ENCODE measurements at regions not wholly inside any gene's neighbourhood (a gene's known extent, or its start where the extent isn't known, plus 50 kb on each side); places are given as distances from the start of the nearest gene placed in this dataset.

DNA sequence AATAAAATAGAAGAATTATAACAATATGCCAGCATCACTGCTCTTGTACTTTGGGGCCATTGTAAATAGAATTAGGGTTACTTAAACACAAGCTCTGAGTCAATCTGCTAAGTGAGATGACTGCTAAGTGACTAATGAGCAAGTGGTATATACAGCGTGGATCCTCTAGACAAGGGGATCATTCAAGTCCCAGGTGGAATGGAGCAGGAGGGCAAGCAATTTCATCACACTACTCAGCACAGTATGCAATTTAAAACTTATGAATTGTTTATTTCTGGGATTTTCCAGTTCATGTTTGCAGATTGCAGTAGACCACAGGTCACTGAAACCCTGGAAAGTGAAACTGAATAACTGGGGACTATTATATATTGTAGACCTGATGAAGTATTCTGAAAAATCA lies 235.3 kb downstream of the BTBD3 start:
- Histone ChIP-seq H2AFZ (ENCODE audit: insufficient read depth, low read depth, low read length, poor library complexity, severe bottlenecking) (no peak overlapping the region), H3K36me3 (replicated peaks in 1 of 2; ENCODE audit: control extremely low read depth in 1 of 2, control insufficient read depth in 1 of 2, extremely low read depth in 1 of 2, insufficient read depth in 2 of 2, low read length in 1 of 2) (no peaks in the 10 kb centered on the region), H3K27me3 (replicated peaks in 1 of 4; ENCODE audit: control extremely low read depth in 1 of 4, control insufficient read depth in 3 of 4, insufficient read depth in 4 of 4, low read length in 3 of 4) (no peaks in the 10 kb centered on the region), H3K4me3 (ENCODE audit: control extremely low read depth in 1 of 5, extremely low read depth in 1 of 5, insufficient read depth in 1 of 5, low read depth in 2 of 5, low read length in 4 of 5) (no peak overlapping the region), H3K27ac (ENCODE audit: low read length in 2 of 2) (no peak overlapping the region), H3K4me2 (replicated peaks; ENCODE audit: low read depth, low read length, poor library complexity, severe bottlenecking) (no peak overlapping the region), H4K20me1 (ENCODE audit: control insufficient read depth, insufficient read depth, low read length, poor library complexity, severe bottlenecking) (no peaks in the 10 kb centered on the region), H3K4me1 (ENCODE audit: control insufficient read depth in 2 of 2, insufficient read depth in 2 of 2, low read length in 2 of 2) (no peaks in the 10 kb centered on the region), H3K9ac (ENCODE audit: low read length) (no peak overlapping the region), H3K9me3 (ENCODE audit: control extremely low read depth in 1 of 3, control insufficient read depth in 2 of 3, insufficient read depth in 1 of 3, low read length in 2 of 3) (no peaks in the 10 kb centered on the region), H3K79me2 (ENCODE audit: control insufficient read depth, insufficient read depth, low read length) (no peaks in the 10 kb centered on the region)
- no peak for ATAC-seq (ENCODE audit: low read depth)
- Mint-ChIP-seq H3K27ac (no peak overlapping the region), H3K4me1 (no peaks in the 10 kb centered on the region), H3K9me3 (ENCODE audit: insufficient read depth) (no peaks in the 10 kb centered on the region), H3K27me3 (no peaks in the 10 kb centered on the region), H3K4me3 (no peak overlapping the region)
- ChIA-PET CTCF (no interaction called here), POLR2A (no interaction called here)
- intact Hi-C loops (cut with micrococcal nuclease), result no loop called here
- DNase-seq, result no peak
- no CpG with 5 or more reads among the region's 1 CpG for WGBS (ENCODE audit: insufficient coverage)
- TF ChIP-seq EZH2 (IDR thresholded peaks at IDR 0.05; ENCODE audit: borderline replicate concordance, insufficient read depth, low read depth, low read length, poor library complexity, severe bottlenecking), result no peak
- TF ChIP-seq, protein P1, sequence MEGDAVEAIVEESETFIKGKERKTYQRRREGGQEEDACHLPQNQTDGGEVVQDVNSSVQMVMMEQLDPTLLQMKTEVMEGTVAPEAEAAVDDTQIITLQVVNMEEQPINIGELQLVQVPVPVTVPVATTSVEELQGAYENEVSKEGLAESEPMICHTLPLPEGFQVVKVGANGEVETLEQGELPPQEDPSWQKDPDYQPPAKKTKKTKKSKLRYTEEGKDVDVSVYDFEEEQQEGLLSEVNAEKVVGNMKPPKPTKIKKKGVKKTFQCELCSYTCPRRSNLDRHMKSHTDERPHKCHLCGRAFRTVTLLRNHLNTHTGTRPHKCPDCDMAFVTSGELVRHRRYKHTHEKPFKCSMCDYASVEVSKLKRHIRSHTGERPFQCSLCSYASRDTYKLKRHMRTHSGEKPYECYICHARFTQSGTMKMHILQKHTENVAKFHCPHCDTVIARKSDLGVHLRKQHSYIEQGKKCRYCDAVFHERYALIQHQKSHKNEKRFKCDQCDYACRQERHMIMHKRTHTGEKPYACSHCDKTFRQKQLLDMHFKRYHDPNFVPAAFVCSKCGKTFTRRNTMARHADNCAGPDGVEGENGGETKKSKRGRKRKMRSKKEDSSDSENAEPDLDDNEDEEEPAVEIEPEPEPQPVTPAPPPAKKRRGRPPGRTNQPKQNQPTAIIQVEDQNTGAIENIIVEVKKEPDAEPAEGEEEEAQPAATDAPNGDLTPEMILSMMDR (IDR thresholded peaks at IDR 0.05), result no peak

GRCh38 chr20:12153628-12154027 lies 235.9 kb downstream of the BTBD3 start:
- Mint-ChIP-seq H3K27me3 (no peaks in the 10 kb centered on the region), H3K4me1 (no peaks in the 10 kb centered on the region), H3K4me3 (no peak overlapping the region), H3K27ac (no peak overlapping the region), H3K9me3 (ENCODE audit: insufficient read depth) (no peaks in the 10 kb centered on the region)
- WGBS (ENCODE audit: insufficient coverage), result 90% methylated on average over 2 of the region's 2 CpGs
- H3K4me2 ChIP-seq (replicated peaks; ENCODE audit: low read depth, low read length, poor library complexity, severe bottlenecking), result no peak overlapping the region
- TF ChIP-seq, protein P1 (IDR thresholded peaks at IDR 0.05), result no peak
- no peak for TF ChIP-seq EZH2 (IDR thresholded peaks at IDR 0.05; ENCODE audit: borderline replicate concordance, insufficient read depth, low read depth, low read length, poor library complexity, severe bottlenecking)
- ATAC-seq (ENCODE audit: low read depth), result no peak
- ChIA-PET CTCF (no interaction called here), POLR2A (no interaction called here)
- no peak overlapping the region for H2AFZ ChIP-seq (ENCODE audit: insufficient read depth, low read depth, low read length, poor library complexity, severe bottlenecking)
- H3K27me3 ChIP-seq (replicated peaks in 1 of 4; ENCODE audit: control extremely low read depth in 1 of 4, control insufficient read depth in 3 of 4, insufficient read depth in 4 of 4, low read length in 3 of 4), result no peaks in the 10 kb centered on the region
- H3K27ac ChIP-seq (ENCODE audit: low read length in 2 of 2), result no peak overlapping the region
- H3K9ac ChIP-seq (ENCODE audit: low read length), result no peak overlapping the region
- no peaks in the 10 kb centered on the region for H4K20me1 ChIP-seq (ENCODE audit: control insufficient read depth, insufficient read depth, low read length, poor library complexity, severe bottlenecking)
- H3K79me2 ChIP-seq (ENCODE audit: control insufficient read depth, insufficient read depth, low read length), result no peaks in the 10 kb centered on the region
- no peak overlapping the region for H3K4me3 ChIP-seq (ENCODE audit: control extremely low read depth in 1 of 5, extremely low read depth in 1 of 5, insufficient read depth in 1 of 5, low read depth in 2 of 5, low read length in 4 of 5)
- DNase-seq, result no peak
- H3K9me3 ChIP-seq (ENCODE audit: control extremely low read depth in 1 of 3, control insufficient read depth in 2 of 3, insufficient read depth in 1 of 3, low read length in 2 of 3), result no peaks in the 10 kb centered on the region
- no peaks in the 10 kb centered on the region for H3K36me3 ChIP-seq (replicated peaks in 1 of 2; ENCODE audit: control extremely low read depth in 1 of 2, control insufficient read depth in 1 of 2, extremely low read depth in 1 of 2, insufficient read depth in 2 of 2, low read length in 1 of 2)
- intact Hi-C loops (cut with micrococcal nuclease), result no loop called here
- H3K4me1 ChIP-seq (ENCODE audit: control insufficient read depth in 2 of 2, insufficient read depth in 2 of 2, low read length in 2 of 2), result no peaks in the 10 kb centered on the region

Data from B cell (primary cell).